Endothelial cell (in vitro differentiated cells): ENCODE measurements at regions not wholly inside any gene's neighbourhood (a gene's known extent, or its start where the extent isn't known, plus 50 kb on each side); places are given as distances from the start of the nearest gene placed in this dataset.

ENCODE experiments used
- DNase-seq: peaks from one replicate; pipeline ENCODE4 v3.0.0; 2021; ENCODE audit warnings: low spot score
- H3K27ac Mint-ChIP-seq: one replicate; pipeline ENCODE4 v1.8.0; 2021; ENCODE audit warnings: mixed read lengths, inconsistent platforms; ENCODE audit not compliant: unreplicated experiment
- H3K27me3 Mint-ChIP-seq: one replicate; pipeline ENCODE4 v1.8.0; 2021; ENCODE audit warnings: mild to moderate bottlenecking, moderate library complexity, mixed read lengths, inconsistent platforms; ENCODE audit not compliant: unreplicated experiment
- H3K36me3 Mint-ChIP-seq: one replicate; pipeline ENCODE4 v1.8.0; 2021; ENCODE audit warnings: mild to moderate bottlenecking, low read depth, mixed read lengths, inconsistent platforms; ENCODE audit not compliant: unreplicated experiment
- H3K4me1 Mint-ChIP-seq: one replicate; pipeline ENCODE4 v1.8.0; 2021; ENCODE audit warnings: mild to moderate bottlenecking, mixed read lengths, inconsistent platforms; ENCODE audit not compliant: unreplicated experiment
- H3K4me3 Mint-ChIP-seq: one replicate; pipeline ENCODE4 v1.8.0; 2021; ENCODE audit warnings: mild to moderate bottlenecking, mixed read lengths, inconsistent platforms; ENCODE audit not compliant: unreplicated experiment
- H3K9me3 Mint-ChIP-seq: one replicate; pipeline ENCODE4 v1.8.0; 2021; ENCODE audit warnings: mixed read lengths, inconsistent platforms; ENCODE audit not compliant: unreplicated experiment
- CTCF ChIP-seq: fragments of 200-600 bp; sonication (generic); IDR thresholded peaks from one replicate; pipeline ENCODE4 v1.5.0; 2021; ENCODE audit warnings: antibody characterized with exemption; ENCODE audit not compliant: unreplicated experiment

GRCh38 chr6:37759221-37760144 is 60.0 kb upstream of the ZFAND3 start:
- peaks cover 18% of the 10 kb centered on the region for H3K27me3 Mint-ChIP-seq
- no peaks in the 10 kb centered on the region for H3K9me3 Mint-ChIP-seq
- H3K4me1 Mint-ChIP-seq, result peaks cover 5% of the 10 kb centered on the region
- DNase-seq, result no peak
- H3K4me3 Mint-ChIP-seq, result no peak overlapping the region
- TF ChIP-seq CTCF, result no peak
- H3K27ac Mint-ChIP-seq, result no peak overlapping the region
- no peaks in the 10 kb centered on the region for H3K36me3 Mint-ChIP-seq

GRCh38 chr6:37758647-37759046 is 60.9 kb upstream of the ZFAND3 start:
- Mint-ChIP-seq H3K27ac (no peak overlapping the region), H3K36me3 (no peaks in the 10 kb centered on the region), H3K4me1 (peaks cover 5% of the 10 kb centered on the region), H3K9me3 (no peaks in the 10 kb centered on the region), H3K27me3 (peaks cover 18% of the 10 kb centered on the region), H3K4me3 (no peak overlapping the region)
- no peak for DNase-seq
- no peak for TF ChIP-seq CTCF

GRCh38 chr6:37758234-37758633 is 60.6 kb upstream of the MDGA1 start:
- no peak overlapping the region for H3K27ac Mint-ChIP-seq
- H3K27me3 Mint-ChIP-seq, result peaks cover 18% of the 10 kb centered on the region
- peaks cover 5% of the 10 kb centered on the region for H3K4me1 Mint-ChIP-seq
- TF ChIP-seq CTCF, result no peak
- no peaks in the 10 kb centered on the region for H3K9me3 Mint-ChIP-seq
- H3K36me3 Mint-ChIP-seq, result no peaks in the 10 kb centered on the region
- no peak for DNase-seq
- H3K4me3 Mint-ChIP-seq, result no peak overlapping the region

- H3K27ac Mint-ChIP-seq, result no peak overlapping the region
Observed at GRCh38 chr6:37757381-37757780, 59.7 kb upstream of the MDGA1 start.

More at GRCh38 chr6:37757381-37757780, 59.7 kb upstream of the MDGA1 start:
- DNase-seq, result no peak
- Mint-ChIP-seq H3K9me3 (no peaks in the 10 kb centered on the region), H3K27me3 (peaks cover 16% of the 10 kb centered on the region), H3K4me1 (peaks cover 5% of the 10 kb centered on the region), H3K36me3 (no peaks in the 10 kb centered on the region), H3K4me3 (no peak overlapping the region)
- no peak for TF ChIP-seq CTCF
